ENCODE measurements at regions not wholly inside any gene's neighbourhood (a gene's known extent, or its start where the extent isn't known, plus 50 kb on each side); places are given as distances from the start of the nearest gene placed in this dataset.

DNA sequence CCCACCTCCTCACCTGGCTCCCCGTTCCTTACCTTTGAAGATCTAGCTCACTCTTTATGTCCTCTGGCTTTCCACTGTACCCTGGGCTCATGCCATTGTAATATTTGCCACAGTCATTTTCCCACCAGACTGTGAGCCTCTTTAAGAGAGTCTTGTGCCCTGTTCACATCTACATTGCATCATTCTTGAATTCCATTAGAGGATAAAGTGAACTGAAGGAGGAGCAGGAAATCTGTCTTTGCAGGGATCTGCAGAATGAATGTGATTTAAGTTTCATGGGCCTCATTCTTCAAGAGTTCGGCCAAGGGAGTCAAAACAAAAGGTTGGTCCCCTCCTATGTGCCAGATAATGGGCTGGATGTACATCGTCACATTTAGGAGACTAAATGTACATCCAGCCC, 272.6 kb upstream of the CITED2 start:
- TF ChIP-seq, protein P1, sequence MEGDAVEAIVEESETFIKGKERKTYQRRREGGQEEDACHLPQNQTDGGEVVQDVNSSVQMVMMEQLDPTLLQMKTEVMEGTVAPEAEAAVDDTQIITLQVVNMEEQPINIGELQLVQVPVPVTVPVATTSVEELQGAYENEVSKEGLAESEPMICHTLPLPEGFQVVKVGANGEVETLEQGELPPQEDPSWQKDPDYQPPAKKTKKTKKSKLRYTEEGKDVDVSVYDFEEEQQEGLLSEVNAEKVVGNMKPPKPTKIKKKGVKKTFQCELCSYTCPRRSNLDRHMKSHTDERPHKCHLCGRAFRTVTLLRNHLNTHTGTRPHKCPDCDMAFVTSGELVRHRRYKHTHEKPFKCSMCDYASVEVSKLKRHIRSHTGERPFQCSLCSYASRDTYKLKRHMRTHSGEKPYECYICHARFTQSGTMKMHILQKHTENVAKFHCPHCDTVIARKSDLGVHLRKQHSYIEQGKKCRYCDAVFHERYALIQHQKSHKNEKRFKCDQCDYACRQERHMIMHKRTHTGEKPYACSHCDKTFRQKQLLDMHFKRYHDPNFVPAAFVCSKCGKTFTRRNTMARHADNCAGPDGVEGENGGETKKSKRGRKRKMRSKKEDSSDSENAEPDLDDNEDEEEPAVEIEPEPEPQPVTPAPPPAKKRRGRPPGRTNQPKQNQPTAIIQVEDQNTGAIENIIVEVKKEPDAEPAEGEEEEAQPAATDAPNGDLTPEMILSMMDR (IDR thresholded peaks at IDR 0.05; ENCODE audit: control insufficient read depth, extremely low read depth, insufficient read depth) = no peak
- DNase-seq (ENCODE audit: low read depth) = no peak
- no peak overlapping the region for H3K4me3 ChIP-seq (ENCODE audit: low read depth, low read length)

DNA sequence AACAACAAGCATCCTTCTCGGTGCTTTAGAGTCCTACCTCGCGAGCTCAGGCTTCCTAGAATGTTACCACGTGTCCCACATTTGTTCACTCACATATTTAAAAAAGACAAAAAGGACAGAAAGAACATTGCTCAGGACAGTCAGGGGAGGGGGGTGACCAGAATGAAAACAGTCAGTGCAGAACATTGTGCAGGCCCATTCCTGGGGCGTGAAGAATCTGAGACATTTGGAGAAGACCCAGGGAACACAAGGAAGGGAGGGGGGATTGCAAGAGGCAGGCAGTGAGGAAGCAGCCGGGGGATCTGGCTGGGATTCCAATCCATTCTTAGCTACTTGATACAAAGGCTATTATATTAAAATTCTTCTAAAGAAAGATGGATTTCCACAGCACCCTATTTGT, 270.4 kb upstream of the CITED2 start:
- TF ChIP-seq, protein P1 (IDR thresholded peaks at IDR 0.05; ENCODE audit: control insufficient read depth, extremely low read depth, insufficient read depth) = no peak
- no peak overlapping the region for H3K4me3 ChIP-seq (ENCODE audit: low read depth, low read length)
- no peak for DNase-seq (ENCODE audit: low read depth)

DNA sequence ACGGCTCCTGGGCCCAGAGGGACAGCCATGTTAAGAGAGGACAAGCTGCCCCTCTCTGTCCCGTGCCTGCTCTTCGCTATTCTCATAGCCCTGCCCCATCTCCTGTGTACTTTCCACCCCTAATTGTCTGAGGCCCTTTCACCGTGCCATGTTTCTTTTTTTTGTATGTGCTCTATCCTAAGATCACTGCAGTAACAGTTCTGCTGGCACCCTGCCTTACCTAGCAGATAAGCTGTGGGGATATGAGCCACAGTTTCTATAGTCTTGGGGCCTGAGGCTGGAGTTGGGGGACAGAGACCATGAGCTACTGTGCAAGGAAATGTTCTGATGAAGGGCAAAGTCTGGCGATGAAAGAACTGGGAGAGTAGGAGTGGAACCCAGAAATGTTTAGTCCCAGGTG, 269.5 kb upstream of the CITED2 start:
- no peak overlapping the region for H3K4me3 ChIP-seq (ENCODE audit: low read depth, low read length)
- TF ChIP-seq, protein P1 (IDR thresholded peaks at IDR 0.05; ENCODE audit: control insufficient read depth, extremely low read depth, insufficient read depth) = no peak
- no peak for DNase-seq (ENCODE audit: low read depth)

DNA sequence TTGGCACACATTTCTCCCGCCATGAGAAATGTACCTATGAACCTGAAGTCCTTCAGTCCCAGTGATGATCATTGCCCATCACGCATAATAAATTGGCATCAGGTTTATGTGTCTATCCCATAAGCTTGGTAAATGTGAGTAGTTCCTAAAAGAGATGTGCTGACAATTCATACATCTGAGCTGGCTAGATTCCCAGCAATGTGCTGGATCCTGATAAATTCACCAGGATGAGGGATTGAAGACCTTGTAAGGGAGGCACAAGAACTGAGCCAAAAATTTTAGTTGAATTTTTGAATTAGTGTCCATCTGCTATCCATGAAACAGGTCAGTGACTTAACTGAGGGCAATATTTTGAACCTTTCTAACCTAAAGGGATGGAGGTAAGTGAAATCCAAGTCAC, 267.9 kb upstream of the CITED2 start:
- TF ChIP-seq, protein P1 (IDR thresholded peaks at IDR 0.05; ENCODE audit: control insufficient read depth, extremely low read depth, insufficient read depth) = no peak
- DNase-seq (ENCODE audit: low read depth) = no peak
- H3K4me3 ChIP-seq (ENCODE audit: low read depth, low read length) = no peak overlapping the region

DNA sequence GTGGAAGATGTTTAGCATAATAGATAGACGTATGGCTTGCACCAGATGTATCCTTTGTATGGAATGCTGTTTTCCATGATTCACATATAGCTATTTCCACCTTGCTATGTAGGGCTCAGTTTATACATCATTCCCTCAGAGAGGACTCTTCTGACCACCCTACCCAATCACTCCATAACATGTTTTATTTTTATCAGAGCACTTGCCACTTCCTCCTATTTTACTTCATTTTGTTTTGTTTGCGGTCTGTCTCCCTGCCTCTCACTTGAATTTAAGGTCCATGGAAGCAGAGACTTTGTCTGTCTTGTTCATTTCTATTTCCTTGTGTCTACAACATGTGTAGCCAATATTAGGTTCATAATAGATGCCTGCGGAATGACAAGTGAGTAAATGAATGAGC, 266.9 kb upstream of the CITED2 start:
- H3K4me3 ChIP-seq (ENCODE audit: low read depth, low read length) = no peak overlapping the region
- DNase-seq (ENCODE audit: low read depth) = no peak
- TF ChIP-seq, protein P1 (IDR thresholded peaks at IDR 0.05; ENCODE audit: control insufficient read depth, extremely low read depth, insufficient read depth) = no peak

DNA sequence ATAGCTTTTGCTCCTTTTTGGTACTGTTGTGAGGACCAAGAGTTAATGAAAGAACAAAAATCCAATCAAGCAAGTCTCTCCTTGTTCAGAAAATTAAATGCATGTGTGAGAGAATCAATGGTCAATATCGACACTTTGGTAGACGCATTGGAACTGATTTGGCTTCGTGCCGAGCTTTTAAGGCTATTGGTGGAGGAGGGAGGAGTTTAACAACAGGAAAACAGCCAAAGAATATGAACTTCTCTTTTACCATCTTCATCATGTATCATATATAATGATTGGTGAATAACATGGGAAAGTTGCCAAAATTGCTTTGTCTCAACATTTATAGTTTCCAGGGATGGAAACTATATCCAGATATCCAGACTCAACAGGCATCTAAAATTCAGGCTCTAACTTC, 266.5 kb upstream of the CITED2 start:
- no peak overlapping the region for H3K4me3 ChIP-seq (ENCODE audit: low read depth, low read length)
- TF ChIP-seq, protein P1 (IDR thresholded peaks at IDR 0.05; ENCODE audit: control insufficient read depth, extremely low read depth, insufficient read depth) = no peak
- DNase-seq (ENCODE audit: low read depth) = no peak

DNA sequence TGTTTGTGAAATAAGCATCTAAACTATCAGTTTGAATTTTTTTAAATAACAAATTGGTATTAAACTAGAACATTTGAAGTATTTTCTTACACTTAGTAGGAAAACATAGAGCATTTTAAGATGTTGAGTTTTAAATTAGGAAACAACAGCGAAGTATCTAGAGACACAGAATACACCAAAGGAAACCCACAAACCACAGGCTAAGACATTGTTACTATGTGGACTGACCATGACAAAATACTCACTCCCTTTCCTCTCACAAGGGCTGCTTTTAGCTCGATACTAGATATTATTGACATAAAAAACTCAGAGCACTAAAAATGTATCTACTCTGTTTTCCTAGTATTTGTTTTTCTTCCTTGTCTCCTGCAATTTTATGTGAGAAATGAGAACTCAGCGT, 266.0 kb upstream of the CITED2 start:
- H3K4me3 ChIP-seq (ENCODE audit: low read depth, low read length) = no peak overlapping the region
- TF ChIP-seq, protein P1 (IDR thresholded peaks at IDR 0.05; ENCODE audit: control insufficient read depth, extremely low read depth, insufficient read depth) = no peak
- no peak for DNase-seq (ENCODE audit: low read depth)
